AG04450 (cell line): ENCODE measurements at regions not wholly inside any gene's neighbourhood (a gene's known extent, or its start where the extent isn't known, plus 50 kb on each side); places are given as distances from the start of the nearest gene placed in this dataset.
A peak's percentile ranks its signal among the peaks of the same experiment; 100 is the strongest.

Experiments used
- CTCF ChIA-PET: fragments of 300-600, 350-600 bp; formaldehyde crosslinking; extraction: SDS; loops from one replicate; lab custom pipeline; 2022; ENCODE audit warnings: antibody characterized with exemption, inconsistent platforms; lab: Charles Lee
- POLR2A ChIA-PET: fragments of 350-600 bp; formaldehyde crosslinking; extraction: SDS; loops from one replicate; lab custom pipeline; 2021; ENCODE audit warnings: antibody characterized with exemption, inconsistent platforms; lab: Yijun Ruan, JAX
- DNase-seq: peaks from one replicate; pipeline ENCODE4 v3.0.0-alpha.2; 2011; ENCODE audit warnings: low read depth, low spot score
- H3K27ac ChIP-seq: one replicate; pipeline ENCODE4 v1.5.1; 2012; ENCODE audit warnings: low read depth, low read length, control low read depth
- H3K27me3 ChIP-seq: one replicate; pipeline ENCODE4 v1.6.0; 2012; ENCODE audit warnings: low read length; ENCODE audit not compliant: control insufficient read depth, insufficient read depth
- H3K4me3 ChIP-seq: 2 replicates; pipeline ENCODE4 v1.5.1; 2011; ENCODE audit warnings: mild to moderate bottlenecking, low read depth, low read length, control low read depth
- H3K9me3 ChIP-seq: 2 replicates; pipeline ENCODE4 v1.5.1; 2012; ENCODE audit warnings: low read length; ENCODE audit not compliant: control insufficient read depth, insufficient read depth
- TF ChIP-seq, protein P1 (sequence below): IDR thresholded peaks from 2 replicates; pipeline ENCODE4 v1.5.1; 2011; ENCODE audit warnings: low read depth, low read length, control low read depth, inconsistent platforms

DNA sequence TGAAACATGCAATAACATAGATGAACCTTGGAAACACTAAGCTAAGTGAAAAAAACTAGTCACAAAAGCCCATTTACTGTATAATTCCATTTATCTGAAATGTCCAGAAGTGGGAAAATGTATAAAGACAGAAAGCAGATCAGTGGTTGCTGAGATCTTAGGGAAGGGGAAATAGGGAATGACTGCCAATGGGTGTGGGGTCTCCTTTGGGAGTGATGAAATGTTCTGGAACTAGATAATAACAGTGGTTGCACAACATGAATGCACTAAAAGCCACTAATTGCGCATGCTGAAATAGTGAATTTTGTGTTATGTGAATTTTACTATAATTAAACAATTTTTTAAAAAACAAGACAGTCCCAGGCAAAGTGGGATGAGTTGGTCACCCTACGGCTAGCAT, 472.8 kb downstream of the CCDC171 start:
- ChIA-PET POLR2A (no interaction called here), CTCF (no interaction called here)
- Histone ChIP-seq H3K27me3 (no peaks in the 10 kb centered on the region), H3K9me3 (no peaks in the 10 kb centered on the region), H3K4me3 (no peak overlapping the region), H3K27ac (no peak overlapping the region)
- TF ChIP-seq, protein P1, sequence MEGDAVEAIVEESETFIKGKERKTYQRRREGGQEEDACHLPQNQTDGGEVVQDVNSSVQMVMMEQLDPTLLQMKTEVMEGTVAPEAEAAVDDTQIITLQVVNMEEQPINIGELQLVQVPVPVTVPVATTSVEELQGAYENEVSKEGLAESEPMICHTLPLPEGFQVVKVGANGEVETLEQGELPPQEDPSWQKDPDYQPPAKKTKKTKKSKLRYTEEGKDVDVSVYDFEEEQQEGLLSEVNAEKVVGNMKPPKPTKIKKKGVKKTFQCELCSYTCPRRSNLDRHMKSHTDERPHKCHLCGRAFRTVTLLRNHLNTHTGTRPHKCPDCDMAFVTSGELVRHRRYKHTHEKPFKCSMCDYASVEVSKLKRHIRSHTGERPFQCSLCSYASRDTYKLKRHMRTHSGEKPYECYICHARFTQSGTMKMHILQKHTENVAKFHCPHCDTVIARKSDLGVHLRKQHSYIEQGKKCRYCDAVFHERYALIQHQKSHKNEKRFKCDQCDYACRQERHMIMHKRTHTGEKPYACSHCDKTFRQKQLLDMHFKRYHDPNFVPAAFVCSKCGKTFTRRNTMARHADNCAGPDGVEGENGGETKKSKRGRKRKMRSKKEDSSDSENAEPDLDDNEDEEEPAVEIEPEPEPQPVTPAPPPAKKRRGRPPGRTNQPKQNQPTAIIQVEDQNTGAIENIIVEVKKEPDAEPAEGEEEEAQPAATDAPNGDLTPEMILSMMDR = no peak
- no peak for DNase-seq

DNA sequence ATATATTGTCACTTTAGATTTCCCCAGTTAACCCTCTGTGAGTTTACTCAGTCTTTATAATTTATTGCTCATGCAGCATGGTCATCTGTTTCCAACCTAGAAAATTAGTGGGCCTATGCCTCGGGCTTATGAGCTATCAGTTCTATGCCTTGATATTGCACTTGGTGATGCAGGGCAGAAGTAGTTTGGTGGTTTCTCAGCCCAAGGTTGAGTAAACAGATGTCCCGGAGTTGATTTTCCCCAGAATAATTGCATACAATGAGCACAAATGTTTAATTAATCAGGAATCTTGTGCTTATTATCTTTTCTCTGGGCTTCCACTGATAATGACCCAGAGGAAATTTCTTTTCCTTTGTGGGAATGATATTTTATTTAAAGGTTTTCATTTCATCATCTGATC, 474.0 kb downstream of the CCDC171 start:
- TF ChIP-seq, protein P1 = no peak
- ChIA-PET POLR2A (no interaction called here), CTCF (no interaction called here)
- Histone ChIP-seq H3K27me3 (no peaks in the 10 kb centered on the region), H3K4me3 (no peak overlapping the region), H3K9me3 (no peaks in the 10 kb centered on the region), H3K27ac (no peak overlapping the region)
- DNase-seq = no peak

DNA sequence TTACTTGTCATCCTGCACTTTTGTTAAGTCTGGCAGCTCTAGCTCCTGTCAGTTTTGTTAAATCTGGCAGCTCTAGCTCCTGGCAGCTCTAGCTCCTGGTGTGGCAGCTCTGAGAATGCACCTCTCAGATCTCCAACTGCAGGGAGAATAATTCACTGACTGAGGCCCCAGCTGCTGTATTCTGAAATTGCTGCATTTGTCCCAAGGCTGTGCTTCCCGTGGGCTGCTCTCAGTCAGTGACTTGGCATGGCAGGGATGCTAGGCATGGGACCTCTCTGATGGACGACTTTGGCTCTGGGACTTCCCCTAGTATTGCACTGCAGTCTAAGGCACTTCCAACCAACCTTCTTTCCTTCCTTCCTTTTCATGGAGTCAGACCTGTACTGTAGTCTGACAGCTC, 475.7 kb downstream of the CCDC171 start:
- CTCF ChIA-PET = interaction anchor here (1.1 to 1.6 kb wide), 3 partner anchors 9 to 105 kb away, joined by 3 to 13 read pairs (median 4); no protein-coding TSS in a partner anchor
- DNase-seq = no peak

DNA sequence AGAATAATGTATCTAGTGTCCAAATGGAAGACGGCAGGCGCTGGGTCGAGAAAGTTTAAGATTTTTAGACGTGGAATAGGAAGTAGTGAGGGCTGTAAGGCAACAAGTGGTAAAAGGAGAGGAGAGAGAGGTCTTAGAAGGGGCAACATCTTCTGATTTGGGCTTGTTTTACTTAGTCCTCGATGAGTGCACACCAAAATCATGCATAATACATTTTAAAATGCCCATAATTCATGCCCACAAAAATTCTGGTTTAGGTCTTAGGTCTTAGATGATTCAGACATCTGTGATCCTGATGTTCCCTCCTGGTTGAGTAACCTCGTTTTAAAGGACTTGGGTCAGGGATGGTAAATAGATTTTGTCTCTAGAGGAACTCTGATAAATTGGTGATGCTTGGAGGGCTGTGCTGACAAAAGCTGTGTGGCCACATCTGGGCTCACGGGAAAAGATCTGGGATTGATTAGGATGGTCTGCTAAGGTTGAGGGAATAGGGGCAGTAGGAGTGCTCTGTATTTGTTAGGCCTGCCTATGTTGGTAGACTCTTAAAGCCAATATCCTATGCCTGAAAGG, 476.3 kb downstream of the CCDC171 start:
- H3K27me3 ChIP-seq = no peaks in the 10 kb centered on the region
- POLR2A ChIA-PET = no interaction called here
- DNase-seq = no peak
- CTCF ChIA-PET = interaction anchor here (1.6 kb wide), 1 partner anchor 10 kb away, joined by 13 read pairs; no protein-coding TSS in a partner anchor
- TF ChIP-seq, protein P1 = no peak
- H3K4me3 ChIP-seq = no peak overlapping the region
- H3K27ac ChIP-seq = no peak overlapping the region
- no peaks in the 10 kb centered on the region for H3K9me3 ChIP-seq

More for the DNA sequence above, 475.7 kb downstream of the CCDC171 start:
- TF ChIP-seq, protein P1 = 0 out of 2 replicates have a peak, but pooled peaks have one; percentile 8
- Histone ChIP-seq H3K27ac (no peak overlapping the region), H3K27me3 (no peaks in the 10 kb centered on the region), H3K9me3 (no peaks in the 10 kb centered on the region), H3K4me3 (no peak overlapping the region)
- POLR2A ChIA-PET = no interaction called here

DNA sequence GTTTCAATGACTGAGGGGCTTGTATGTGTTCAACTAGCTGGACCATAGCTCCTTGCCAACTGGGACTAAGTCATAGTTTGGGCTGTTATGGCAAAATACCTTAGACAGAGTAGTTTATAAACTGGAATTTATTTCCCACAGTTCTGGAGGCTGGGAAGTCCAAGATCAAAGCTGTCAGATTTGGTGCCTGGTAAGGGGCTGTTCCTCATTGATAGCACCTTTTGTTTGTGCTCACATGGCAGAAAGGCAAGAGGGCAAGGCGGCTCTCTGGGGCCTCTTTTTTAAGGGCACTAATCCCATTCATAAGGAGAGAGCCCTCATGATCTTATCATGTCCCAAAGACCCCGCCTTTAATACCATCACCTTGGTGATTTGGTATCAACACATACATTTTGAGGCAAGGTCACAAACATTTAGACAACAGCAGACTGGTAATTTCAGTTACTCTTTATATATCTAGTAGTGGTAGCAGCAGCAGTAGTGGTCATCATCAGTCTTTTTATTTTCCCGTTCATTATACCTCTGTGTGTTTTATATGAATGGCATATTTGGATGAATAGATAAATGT, 477.0 kb downstream of the CCDC171 start:
- POLR2A ChIA-PET = no interaction called here
- Histone ChIP-seq H3K9me3 (no peaks in the 10 kb centered on the region), H3K27me3 (no peaks in the 10 kb centered on the region), H3K4me3 (no peak overlapping the region), H3K27ac (no peak overlapping the region)
- CTCF ChIA-PET = no interaction called here
- TF ChIP-seq, protein P1 = no peak
- DNase-seq = no peak
